Neural cell (in vitro differentiated cells): ENCODE measurements at regions not wholly inside any gene's neighbourhood (a gene's known extent, or its start where the extent isn't known, plus 50 kb on each side); places are given as distances from the start of the nearest gene placed in this dataset.
A peak's percentile ranks its signal among the peaks of the same experiment; 100 is the strongest.

Experiments used
- H2AFZ ChIP-seq: fragments of 200-600, 300-800 bp; sonication (generic), shearing (Covaris generic); 2 replicates; pipeline ENCODE4 v1.6.0; 2014; ENCODE audit warnings: low read depth, mild to moderate bottlenecking, antibody characterized with exemption, low read length, moderate library complexity
- H3F3A ChIP-seq: fragments of 200-600 bp; shearing (Covaris generic); 2 replicates; pipeline ENCODE4 v1.6.1; 2016; ENCODE audit warnings: mild to moderate bottlenecking, moderate library complexity, mixed read lengths, antibody characterized with exemption, low read length; ENCODE audit not compliant: insufficient read depth, poor library complexity, severe bottlenecking
- H3K27ac ChIP-seq: fragments of 200-600, 300-800 bp; sonication (generic), shearing (Covaris generic); 2 replicates; pipeline ENCODE4 v1.5.1; 2014; ENCODE audit warnings: mild to moderate bottlenecking, low read length, moderate library complexity
- H3K27me3 ChIP-seq: fragments of 300-800, 200-600 bp; sonication (generic), shearing (Covaris generic); 2 replicates; pipeline ENCODE4 v1.6.0; 2014; ENCODE audit warnings: mild to moderate bottlenecking, low read depth, low read length, moderate library complexity; ENCODE audit not compliant: insufficient read depth
- H3K36me3 ChIP-seq: fragments of 300-800, 200-600 bp; sonication (generic), shearing (Covaris generic); 2 replicates; pipeline ENCODE4 v1.5.1; 2014; ENCODE audit warnings: mild to moderate bottlenecking, antibody characterized with exemption, low read length, moderate library complexity; ENCODE audit not compliant: insufficient read depth
- H3K4me2 ChIP-seq: fragments of 300-800, 200-600 bp; sonication (generic), shearing (Covaris generic); 2 replicates; pipeline ENCODE4 v1.6.0; 2014; ENCODE audit warnings: mild to moderate bottlenecking, low read length
- H3K4me3 ChIP-seq: fragments of 300-800, 200-600 bp; sonication (generic), shearing (Covaris generic); 2 replicates; pipeline ENCODE4 v1.5.1; 2014; ENCODE audit warnings: mild to moderate bottlenecking, low read length, moderate library complexity
- H3K79me2 ChIP-seq: fragments of 200-600 bp; shearing (Covaris generic); replicated peaks from 2 replicates; pipeline ENCODE4 v1.6.0; 2014; ENCODE audit warnings: mild to moderate bottlenecking, low read length, moderate library complexity; ENCODE audit not compliant: insufficient read depth
- H3K9ac ChIP-seq: fragments of 300-800, 200-600 bp; sonication (generic), shearing (Covaris generic); 2 replicates; pipeline ENCODE4 v1.6.1; 2016; ENCODE audit warnings: mild to moderate bottlenecking, low read length, mixed read lengths
- H3K9me2 ChIP-seq: fragments of 200-600 bp; shearing (Covaris generic); 2 replicates; pipeline ENCODE4 v1.6.1; 2016; ENCODE audit warnings: mild to moderate bottlenecking, low read length, mixed read lengths; ENCODE audit not compliant: insufficient read depth
- H3K9me3 ChIP-seq: fragments of 200-600, 300-800 bp; sonication (generic), shearing (Covaris generic); 2 replicates; pipeline ENCODE4 v1.6.1; 2016; ENCODE audit warnings: mild to moderate bottlenecking, mixed run types, low read length, moderate library complexity, mixed read lengths
- H4K20me1 ChIP-seq: fragments of 200-600 bp; shearing (Covaris generic); 2 replicates; pipeline ENCODE4 v1.6.1; 2016; ENCODE audit warnings: mild to moderate bottlenecking, mixed run types; ENCODE audit not compliant: insufficient read depth
- EP300 ChIP-seq: fragments of 450-650 bp; conservative IDR thresholded peaks from 2 replicates; pipeline ENCODE4 v1.6.1; 2014; ENCODE audit warnings: antibody characterized with exemption, mild to moderate bottlenecking, moderate library complexity; ENCODE audit not compliant: poor library complexity, severe bottlenecking
- EZH2 ChIP-seq: fragments of 200-600, 300-800 bp; shearing (Covaris generic), sonication (generic); IDR thresholded peaks from 2 replicates; pipeline ENCODE4 v1.6.1; 2014; ENCODE audit warnings: antibody characterized with exemption, low read length, borderline replicate concordance, mild to moderate bottlenecking; ENCODE audit not compliant: insufficient read depth, poor library complexity, severe bottlenecking
- MXI1 ChIP-seq: fragments of 450-650 bp; conservative IDR thresholded peaks from 2 replicates; pipeline ENCODE4 v1.6.1; 2014; ENCODE audit warnings: antibody characterized with exemption, mild to moderate bottlenecking; ENCODE audit not compliant: poor library complexity, severe bottlenecking
- POLR2AphosphoS5 ChIP-seq: IDR thresholded peaks from 2 replicates; pipeline ENCODE4 v1.6.1; 2012
- RAD21 ChIP-seq: fragments of 450-650 bp; conservative IDR thresholded peaks from 2 replicates; pipeline ENCODE4 v1.6.1; 2014; ENCODE audit warnings: antibody characterized with exemption, mild to moderate bottlenecking, moderate library complexity
- SMC3 ChIP-seq: fragments of 450-650 bp; conservative IDR thresholded peaks from 2 replicates; pipeline ENCODE4 v1.6.1; 2014; ENCODE audit warnings: antibody characterized with exemption, mild to moderate bottlenecking, moderate library complexity; ENCODE audit not compliant: poor library complexity
- TAF1 ChIP-seq: IDR thresholded peaks from 2 replicates; pipeline ENCODE4 v1.6.1; 2012; ENCODE audit warnings: low read depth
- TF ChIP-seq, protein P1 (sequence below): IDR thresholded peaks from 2 replicates; pipeline ENCODE4 v1.6.1; 2012; ENCODE audit warnings: borderline replicate concordance
- TF ChIP-seq, protein P2 (sequence below): fragments of 450-650 bp; IDR thresholded peaks from 2 replicates; pipeline ENCODE4 v1.5.1; 2014; ENCODE audit warnings: antibody characterized with exemption, mild to moderate bottlenecking, moderate library complexity; ENCODE audit not compliant: poor library complexity, severe bottlenecking

DNA sequence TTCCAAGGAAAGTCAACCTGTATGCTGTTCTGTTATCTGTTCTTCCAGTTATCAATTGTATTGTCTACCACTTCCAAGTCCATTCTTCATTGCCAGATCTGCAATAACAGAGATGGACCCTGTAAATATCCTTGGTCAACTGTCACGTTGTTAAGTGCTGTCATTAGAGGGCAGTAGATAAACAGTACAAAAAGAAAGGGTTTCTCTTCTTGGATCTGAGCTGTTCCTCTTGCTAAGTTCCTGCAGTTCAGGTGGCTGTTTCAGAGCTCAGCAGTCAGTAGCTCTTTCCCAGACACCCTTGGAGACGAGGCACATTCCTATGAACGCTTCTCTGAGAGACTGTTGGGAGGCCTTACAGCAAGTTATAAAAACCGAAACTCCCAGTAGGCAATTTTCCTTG is 957.1 kb upstream of the CHAC2 start:
- Histone ChIP-seq H3K9me3 (no peaks in the 10 kb centered on the region), H2AFZ (no peak overlapping the region), H3K4me3 (no peak overlapping the region), H3K4me2 (no peak overlapping the region), H3K36me3 (no peaks in the 10 kb centered on the region), H3K9ac (no peak overlapping the region), H3K79me2 (no peaks in the 10 kb centered on the region), H3K9me2 (no peaks in the 10 kb centered on the region), H3K27me3 (no peaks in the 10 kb centered on the region), H3K27ac (no peak overlapping the region), H4K20me1 (no peaks in the 10 kb centered on the region), H3F3A (no peaks in the 10 kb centered on the region)
- TF ChIP-seq TAF1 (no peak), RAD21 (peak; percentile 24), SMC3 (no peak), EZH2 (no peak), EP300 (no peak), MXI1 (no peak), POLR2AphosphoS5 (no peak)
- TF ChIP-seq, protein P1, sequence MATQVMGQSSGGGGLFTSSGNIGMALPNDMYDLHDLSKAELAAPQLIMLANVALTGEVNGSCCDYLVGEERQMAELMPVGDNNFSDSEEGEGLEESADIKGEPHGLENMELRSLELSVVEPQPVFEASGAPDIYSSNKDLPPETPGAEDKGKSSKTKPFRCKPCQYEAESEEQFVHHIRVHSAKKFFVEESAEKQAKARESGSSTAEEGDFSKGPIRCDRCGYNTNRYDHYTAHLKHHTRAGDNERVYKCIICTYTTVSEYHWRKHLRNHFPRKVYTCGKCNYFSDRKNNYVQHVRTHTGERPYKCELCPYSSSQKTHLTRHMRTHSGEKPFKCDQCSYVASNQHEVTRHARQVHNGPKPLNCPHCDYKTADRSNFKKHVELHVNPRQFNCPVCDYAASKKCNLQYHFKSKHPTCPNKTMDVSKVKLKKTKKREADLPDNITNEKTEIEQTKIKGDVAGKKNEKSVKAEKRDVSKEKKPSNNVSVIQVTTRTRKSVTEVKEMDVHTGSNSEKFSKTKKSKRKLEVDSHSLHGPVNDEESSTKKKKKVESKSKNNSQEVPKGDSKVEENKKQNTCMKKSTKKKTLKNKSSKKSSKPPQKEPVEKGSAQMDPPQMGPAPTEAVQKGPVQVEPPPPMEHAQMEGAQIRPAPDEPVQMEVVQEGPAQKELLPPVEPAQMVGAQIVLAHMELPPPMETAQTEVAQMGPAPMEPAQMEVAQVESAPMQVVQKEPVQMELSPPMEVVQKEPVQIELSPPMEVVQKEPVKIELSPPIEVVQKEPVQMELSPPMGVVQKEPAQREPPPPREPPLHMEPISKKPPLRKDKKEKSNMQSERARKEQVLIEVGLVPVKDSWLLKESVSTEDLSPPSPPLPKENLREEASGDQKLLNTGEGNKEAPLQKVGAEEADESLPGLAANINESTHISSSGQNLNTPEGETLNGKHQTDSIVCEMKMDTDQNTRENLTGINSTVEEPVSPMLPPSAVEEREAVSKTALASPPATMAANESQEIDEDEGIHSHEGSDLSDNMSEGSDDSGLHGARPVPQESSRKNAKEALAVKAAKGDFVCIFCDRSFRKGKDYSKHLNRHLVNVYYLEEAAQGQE, result no peak
- TF ChIP-seq, protein P2, sequence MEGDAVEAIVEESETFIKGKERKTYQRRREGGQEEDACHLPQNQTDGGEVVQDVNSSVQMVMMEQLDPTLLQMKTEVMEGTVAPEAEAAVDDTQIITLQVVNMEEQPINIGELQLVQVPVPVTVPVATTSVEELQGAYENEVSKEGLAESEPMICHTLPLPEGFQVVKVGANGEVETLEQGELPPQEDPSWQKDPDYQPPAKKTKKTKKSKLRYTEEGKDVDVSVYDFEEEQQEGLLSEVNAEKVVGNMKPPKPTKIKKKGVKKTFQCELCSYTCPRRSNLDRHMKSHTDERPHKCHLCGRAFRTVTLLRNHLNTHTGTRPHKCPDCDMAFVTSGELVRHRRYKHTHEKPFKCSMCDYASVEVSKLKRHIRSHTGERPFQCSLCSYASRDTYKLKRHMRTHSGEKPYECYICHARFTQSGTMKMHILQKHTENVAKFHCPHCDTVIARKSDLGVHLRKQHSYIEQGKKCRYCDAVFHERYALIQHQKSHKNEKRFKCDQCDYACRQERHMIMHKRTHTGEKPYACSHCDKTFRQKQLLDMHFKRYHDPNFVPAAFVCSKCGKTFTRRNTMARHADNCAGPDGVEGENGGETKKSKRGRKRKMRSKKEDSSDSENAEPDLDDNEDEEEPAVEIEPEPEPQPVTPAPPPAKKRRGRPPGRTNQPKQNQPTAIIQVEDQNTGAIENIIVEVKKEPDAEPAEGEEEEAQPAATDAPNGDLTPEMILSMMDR, result peak; percentile 24

DNA sequence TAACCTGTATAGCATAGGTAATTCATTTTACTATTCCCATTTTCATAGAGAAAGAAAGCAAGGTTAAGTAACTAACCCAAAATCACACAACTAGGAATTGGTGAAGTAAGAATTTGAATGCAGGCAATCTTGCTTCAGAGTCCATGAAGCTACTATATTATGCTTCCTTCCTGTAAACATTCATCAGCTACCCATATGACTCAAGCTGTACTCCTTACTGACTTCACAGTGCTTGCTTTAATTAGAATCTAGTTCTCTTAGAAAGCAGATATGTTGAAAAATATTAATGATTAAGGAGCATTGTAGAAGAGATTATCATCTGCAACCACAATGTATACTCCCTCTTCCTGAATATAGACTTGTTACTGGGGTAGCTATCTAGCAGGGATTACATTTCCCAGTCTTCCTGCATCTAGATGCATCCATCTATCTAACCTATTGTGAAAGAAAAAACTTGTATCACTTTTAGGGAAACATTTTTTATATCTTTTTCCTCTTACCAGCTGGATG is 961.6 kb upstream of the CHAC2 start:
- Histone ChIP-seq H3K9me3 (peaks cover 11% of the 10 kb centered on the region), H3K79me2 (no peaks in the 10 kb centered on the region), H3K4me2 (no peak overlapping the region), H3K9me2 (no peaks in the 10 kb centered on the region), H3K36me3 (no peaks in the 10 kb centered on the region), H3K27me3 (no peaks in the 10 kb centered on the region), H3F3A (no peaks in the 10 kb centered on the region), H3K4me3 (no peak overlapping the region), H4K20me1 (no peaks in the 10 kb centered on the region), H3K9ac (no peak overlapping the region), H3K27ac (no peak overlapping the region), H2AFZ (no peak overlapping the region)
- no peak for TF ChIP-seq RAD21

DNA sequence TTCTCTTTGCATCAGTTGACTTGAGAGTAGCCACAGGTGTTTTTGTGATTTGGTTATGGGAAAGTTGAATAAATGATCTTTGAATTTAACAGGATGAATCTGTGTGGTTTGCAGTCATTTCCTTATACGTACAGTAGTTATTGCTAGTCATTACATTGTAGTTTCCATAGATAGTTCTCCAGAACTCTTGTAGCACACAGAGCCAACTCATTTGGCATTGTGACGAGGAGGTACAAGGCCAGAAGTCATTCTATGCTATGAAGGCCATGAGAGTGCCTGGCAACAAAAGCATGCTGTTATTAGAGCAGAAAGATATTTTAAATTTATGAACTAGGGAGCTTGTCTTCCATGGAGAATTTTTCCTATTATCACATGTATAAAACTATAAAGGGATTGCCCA is 973.0 kb upstream of the CHAC2 start:
- H3K36me3 ChIP-seq, result no peaks in the 10 kb centered on the region
- no peak overlapping the region for H3K4me3 ChIP-seq
- H3K9ac ChIP-seq, result no peak overlapping the region
- TF ChIP-seq, protein P1, result no peak
- TF ChIP-seq SMC3, result no peak
- no peaks in the 10 kb centered on the region for H3F3A ChIP-seq
- H3K9me2 ChIP-seq, result no peaks in the 10 kb centered on the region
- no peak overlapping the region for H2AFZ ChIP-seq
- H3K79me2 ChIP-seq, result no peaks in the 10 kb centered on the region
- no peak overlapping the region for H3K27ac ChIP-seq
- no peaks in the 10 kb centered on the region for H3K27me3 ChIP-seq
- no peaks in the 10 kb centered on the region for H3K9me3 ChIP-seq
- no peak overlapping the region for H3K4me2 ChIP-seq
- no peaks in the 10 kb centered on the region for H4K20me1 ChIP-seq
